ENCODE measurements at regions not wholly inside any gene's neighbourhood (a gene's known extent, or its start where the extent isn't known, plus 50 kb on each side); places are given as distances from the start of the nearest gene placed in this dataset.

DNA sequence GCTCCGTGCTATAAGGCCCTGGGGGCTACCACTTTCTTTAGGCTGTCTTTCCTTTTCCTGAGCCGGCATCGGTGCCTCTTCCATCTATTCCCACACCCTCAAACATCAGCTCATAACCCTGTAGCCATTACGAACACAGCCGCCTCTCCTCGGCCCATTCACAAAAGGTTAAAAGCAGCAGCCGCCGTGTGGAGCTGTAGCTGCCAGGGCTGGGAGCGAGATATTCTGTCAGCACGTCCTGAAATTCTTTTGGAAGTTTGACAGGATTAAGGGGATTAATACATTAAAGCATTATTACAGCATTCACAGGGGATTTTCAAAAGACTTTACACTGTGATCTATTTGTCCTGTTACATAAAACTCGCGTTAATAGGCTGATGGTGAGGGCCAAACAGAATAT is 428.2 kb downstream of the CDK5RAP2 start:
- no peak for DNase-seq
- no peak overlapping the region for H3K4me3 ChIP-seq
- no peaks in the 10 kb centered on the region for H3K36me3 ChIP-seq (replicated peaks in 1 of 2)
- intact Hi-C loops (cut with DNase I), result no loop called here
- H3K27me3 ChIP-seq, result no peaks in the 10 kb centered on the region
- H3K4me1 ChIP-seq (replicated peaks in 1 of 2), result no peaks in the 10 kb centered on the region
- TF ChIP-seq POLR2A (IDR thresholded peaks at IDR 0.05), result no peak
- TF ChIP-seq, protein P1, sequence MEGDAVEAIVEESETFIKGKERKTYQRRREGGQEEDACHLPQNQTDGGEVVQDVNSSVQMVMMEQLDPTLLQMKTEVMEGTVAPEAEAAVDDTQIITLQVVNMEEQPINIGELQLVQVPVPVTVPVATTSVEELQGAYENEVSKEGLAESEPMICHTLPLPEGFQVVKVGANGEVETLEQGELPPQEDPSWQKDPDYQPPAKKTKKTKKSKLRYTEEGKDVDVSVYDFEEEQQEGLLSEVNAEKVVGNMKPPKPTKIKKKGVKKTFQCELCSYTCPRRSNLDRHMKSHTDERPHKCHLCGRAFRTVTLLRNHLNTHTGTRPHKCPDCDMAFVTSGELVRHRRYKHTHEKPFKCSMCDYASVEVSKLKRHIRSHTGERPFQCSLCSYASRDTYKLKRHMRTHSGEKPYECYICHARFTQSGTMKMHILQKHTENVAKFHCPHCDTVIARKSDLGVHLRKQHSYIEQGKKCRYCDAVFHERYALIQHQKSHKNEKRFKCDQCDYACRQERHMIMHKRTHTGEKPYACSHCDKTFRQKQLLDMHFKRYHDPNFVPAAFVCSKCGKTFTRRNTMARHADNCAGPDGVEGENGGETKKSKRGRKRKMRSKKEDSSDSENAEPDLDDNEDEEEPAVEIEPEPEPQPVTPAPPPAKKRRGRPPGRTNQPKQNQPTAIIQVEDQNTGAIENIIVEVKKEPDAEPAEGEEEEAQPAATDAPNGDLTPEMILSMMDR (IDR thresholded peaks at IDR 0.05), result no peak
- no peaks in the 10 kb centered on the region for H3K9me3 ChIP-seq (replicated peaks in 1 of 3)
- peak overlapping the region in 1 of 5 donors; percentile 18 for H3K27ac ChIP-seq
- 55 to 61% (median 59%) methylated on average over 12 of the region's 12 CpGs for WGBS, 4 donors

DNA sequence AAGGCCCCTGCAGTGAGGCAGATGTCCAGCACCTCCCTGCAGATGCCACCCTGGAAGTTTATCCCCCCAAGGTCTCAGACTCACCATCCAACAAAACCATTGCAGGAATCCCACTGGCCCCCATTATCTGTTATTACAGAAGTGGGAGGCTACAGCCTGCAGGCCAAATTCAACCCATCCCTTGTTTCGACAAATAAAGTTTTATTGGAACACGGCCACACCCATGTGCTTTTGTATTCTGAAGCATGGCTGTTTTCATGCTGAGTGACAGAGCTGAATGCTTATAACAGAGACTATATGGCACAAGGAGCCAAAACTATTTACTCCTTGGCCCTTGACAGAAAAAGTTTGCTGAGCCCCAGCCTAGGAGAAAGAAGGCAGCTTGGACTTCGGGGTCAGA is 428.8 kb downstream of the CDK5RAP2 start:
- WGBS, 4 donors, result 86 to 89% (median 87%) methylated on average over 3 of the region's 3 CpGs
- TF ChIP-seq, protein P1 (IDR thresholded peaks at IDR 0.05), result no peak
- TF ChIP-seq POLR2A (IDR thresholded peaks at IDR 0.05), result no peak
- H3K4me1 ChIP-seq (replicated peaks in 1 of 2), result no peaks in the 10 kb centered on the region

DNA sequence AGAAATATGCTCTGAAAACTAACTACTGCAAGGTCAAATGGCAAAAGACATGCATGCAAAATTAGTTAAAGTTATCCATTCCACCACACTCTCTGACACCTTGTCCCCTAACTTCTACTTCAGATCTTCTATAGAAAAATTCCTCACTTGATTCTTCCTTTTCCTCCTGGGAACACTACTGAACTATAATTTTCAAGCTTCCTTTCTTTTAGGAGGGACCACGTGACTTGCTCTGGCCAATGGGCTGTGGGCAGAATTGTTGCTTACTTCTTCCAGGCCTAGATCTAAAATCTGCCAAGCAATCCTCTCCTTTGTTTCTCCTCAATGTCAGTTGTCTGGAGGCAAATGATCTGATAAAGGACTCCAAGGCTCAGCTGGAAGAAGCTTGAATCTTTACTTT is 441.0 kb downstream of the CDK5RAP2 start:
- no peak overlapping the region for H3K4me3 ChIP-seq
- 50 to 79% (median 68%) methylated on average over 1 of the region's 1 CpG for WGBS, 4 donors
- no peaks in the 10 kb centered on the region for H3K9me3 ChIP-seq (replicated peaks in 1 of 3)
- H3K27ac ChIP-seq, result no peak overlapping the region
- no peaks in the 10 kb centered on the region for H3K4me1 ChIP-seq (replicated peaks in 1 of 2)
- intact Hi-C loops (cut with DNase I), result no loop called here
- TF ChIP-seq, protein P1 (IDR thresholded peaks at IDR 0.05), result no peak
- no peak for TF ChIP-seq POLR2A (IDR thresholded peaks at IDR 0.05)
- no peak for DNase-seq
- no peaks in the 10 kb centered on the region for H3K27me3 ChIP-seq
- H3K36me3 ChIP-seq (replicated peaks in 1 of 2), result no peaks in the 10 kb centered on the region

More for the DNA sequence above, 428.8 kb downstream of the CDK5RAP2 start:
- Histone ChIP-seq H3K27me3 (no peaks in the 10 kb centered on the region), H3K9me3 (replicated peaks in 1 of 3) (no peaks in the 10 kb centered on the region), H3K27ac (no peak overlapping the region), H3K36me3 (replicated peaks in 1 of 2) (no peaks in the 10 kb centered on the region), H3K4me3 (no peak overlapping the region)
- intact Hi-C loops (cut with DNase I), result no loop called here
- DNase-seq, result no peak

DNA sequence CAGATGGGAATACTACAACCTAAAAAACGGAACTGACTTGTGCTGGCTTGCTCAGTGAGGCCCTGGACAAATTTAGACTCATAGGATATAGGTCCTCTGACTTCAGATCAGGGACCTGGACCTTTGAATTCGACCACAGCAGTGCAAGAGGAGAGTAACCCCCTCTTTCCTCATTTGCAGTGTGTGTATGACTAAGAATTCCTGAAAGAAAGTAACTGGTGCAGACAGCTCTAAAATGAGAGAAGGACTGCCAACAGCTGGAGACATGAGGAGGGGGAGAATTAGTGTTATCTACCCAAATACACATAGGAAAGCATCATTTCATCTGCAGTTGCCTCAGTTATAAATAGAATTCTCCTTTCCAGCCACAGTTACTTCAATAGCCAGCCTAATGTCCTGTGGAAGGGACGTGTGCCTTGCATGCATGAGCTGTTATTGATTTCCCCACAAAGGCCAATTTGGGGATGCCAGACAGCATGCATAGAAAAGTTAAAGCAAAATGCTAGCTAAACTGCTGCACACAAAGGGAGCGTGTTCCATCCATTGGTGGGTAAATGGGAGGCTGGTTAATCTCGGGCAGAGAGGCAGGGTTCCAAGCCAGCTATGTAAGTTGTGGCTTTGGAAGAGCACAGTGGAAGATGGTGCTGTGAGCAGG is 442.7 kb downstream of the CDK5RAP2 start:
- 50 to 57% (median 56%) methylated on average over 5 of the region's 5 CpGs for WGBS, 4 donors
- TF ChIP-seq, protein P1 (IDR thresholded peaks at IDR 0.05), result no peak
- TF ChIP-seq POLR2A (IDR thresholded peaks at IDR 0.05), result no peak
- Histone ChIP-seq H3K4me3 (no peak overlapping the region), H3K4me1 (replicated peaks in 1 of 2) (no peaks in the 10 kb centered on the region), H3K36me3 (replicated peaks in 1 of 2) (no peaks in the 10 kb centered on the region), H3K27ac (no peak overlapping the region), H3K27me3 (no peaks in the 10 kb centered on the region), H3K9me3 (replicated peaks in 1 of 3) (no peaks in the 10 kb centered on the region)
- intact Hi-C loops (cut with DNase I), result no loop called here
- DNase-seq, result no peak
